Trophoblast cell (in vitro differentiated cells and primary cell): ENCODE measurements at regions not wholly inside any gene's neighbourhood (a gene's known extent, or its start where the extent isn't known, plus 50 kb on each side); places are given as distances from the start of the nearest gene placed in this dataset.

Experiments used
- DNase-seq, 2 donors: peaks; one replicate each; pipeline ENCODE4 v3.0.0-alpha.2; 2016
- H2AFZ ChIP-seq: 2 replicates; pipeline ENCODE4 v1.6.1; 2013; ENCODE audit warnings: low read length, moderate library complexity, mild to moderate bottlenecking; ENCODE audit not compliant: insufficient read depth, poor library complexity
- H2AK5ac ChIP-seq: 2 replicates; pipeline ENCODE4 v1.6.1; 2013; ENCODE audit warnings: mild to moderate bottlenecking, low read length
- H2BK120ac ChIP-seq: 2 replicates; pipeline ENCODE4 v1.6.1; 2013; ENCODE audit warnings: low read length, mild to moderate bottlenecking, moderate library complexity; ENCODE audit not compliant: insufficient read depth, poor library complexity
- H2BK12ac ChIP-seq: 2 replicates; pipeline ENCODE4 v1.6.1; 2013; ENCODE audit warnings: mild to moderate bottlenecking, low read length, moderate library complexity
- H2BK5ac ChIP-seq: 2 replicates; pipeline ENCODE4 v1.6.1; 2013; ENCODE audit warnings: low read length, low read depth, moderate library complexity, mild to moderate bottlenecking; ENCODE audit not compliant: poor library complexity
- H3K14ac ChIP-seq: 2 replicates; pipeline ENCODE4 v1.6.1; 2013; ENCODE audit warnings: mild to moderate bottlenecking, low read length
- H3K18ac ChIP-seq: 2 replicates; pipeline ENCODE4 v1.6.1; 2013; ENCODE audit warnings: mild to moderate bottlenecking, low read length
- H3K23ac ChIP-seq: 2 replicates; pipeline ENCODE4 v1.6.1; 2013; ENCODE audit warnings: low read length
- H3K27ac ChIP-seq: 2 replicates; pipeline ENCODE4 v1.5.1; 2013; ENCODE audit warnings: low read depth, mild to moderate bottlenecking, inconsistent platforms, low read length, moderate library complexity
- H3K27me3 ChIP-seq: 2 replicates; pipeline ENCODE4 v1.6.1; 2013; ENCODE audit warnings: inconsistent platforms, mild to moderate bottlenecking, low read length, moderate library complexity; ENCODE audit not compliant: insufficient read depth
- H3K36me3 ChIP-seq, 2 experiments: 1 replicate in 1 of 2; 2 replicates in 1 of 2; pipeline ENCODE4 v1.6.1; 2013; ENCODE audit warnings: low read length in 2 of 2, mild to moderate bottlenecking in 2 of 2, moderate library complexity in 1 of 2; ENCODE audit not compliant: insufficient read depth in 2 of 2, control insufficient read depth in 1 of 2
- H3K4ac ChIP-seq: 2 replicates; pipeline ENCODE4 v1.6.1; 2013; ENCODE audit warnings: low read depth, mild to moderate bottlenecking, low read length, moderate library complexity
- H3K4me1 ChIP-seq, 2 experiments: 1 replicate in 1 of 2; 2 replicates in 1 of 2; pipeline ENCODE4 v1.6.1; 2013; ENCODE audit warnings: low read length in 2 of 2, mild to moderate bottlenecking in 2 of 2, moderate library complexity in 1 of 2; ENCODE audit not compliant: insufficient read depth in 2 of 2, control insufficient read depth in 1 of 2
- H3K4me2 ChIP-seq: 2 replicates; pipeline ENCODE4 v1.6.1; 2013; ENCODE audit warnings: inconsistent platforms, mild to moderate bottlenecking, low read length, moderate library complexity
- H3K4me3 ChIP-seq: 2 replicates; pipeline ENCODE4 v1.5.1; 2013; ENCODE audit warnings: mild to moderate bottlenecking, low read depth, low read length, inconsistent platforms
- H3K79me1 ChIP-seq: one replicate; pipeline ENCODE4 v1.6.1; 2013; ENCODE audit warnings: low read length
- H3K79me2 ChIP-seq: 2 replicates; pipeline ENCODE4 v1.6.1; 2013; ENCODE audit warnings: low read length, mild to moderate bottlenecking; ENCODE audit not compliant: control insufficient read depth, insufficient read depth, poor library complexity
- H3K9ac ChIP-seq: 2 replicates; pipeline ENCODE4 v1.6.1; 2013; ENCODE audit warnings: mild to moderate bottlenecking, low read length
- H3K9me3 ChIP-seq: 2 replicates; pipeline ENCODE4 v1.6.1; 2013; ENCODE audit warnings: low read depth, mild to moderate bottlenecking, control low read depth, inconsistent platforms, low read length; ENCODE audit not compliant: insufficient read depth
- H4K12ac ChIP-seq: 2 replicates; pipeline ENCODE4 v1.6.1; 2013; ENCODE audit warnings: low read depth, mild to moderate bottlenecking, low read length, moderate library complexity
- H4K8ac ChIP-seq: 2 replicates; pipeline ENCODE4 v1.6.1; 2013; ENCODE audit warnings: low read depth, mild to moderate bottlenecking, low read length, moderate library complexity
- H4K91ac ChIP-seq: one replicate; pipeline ENCODE4 v1.6.1; 2013; ENCODE audit warnings: low read depth, mild to moderate bottlenecking, low read length, moderate library complexity
- WGBS: extraction: QIAGEN DNeasy Blood & Tissue Kit; methylation state at CpG from one replicate; pipeline ENCODE4 v1.1.7; 2013; ENCODE audit warnings: missing lambda C conversion rate; ENCODE audit not compliant: insufficient read length, insufficient coverage; ENCODE audit errors: extremely low coverage; 5-methylcytosine and 5-hydroxymethylcytosine counted together

- Histone ChIP-seq H4K8ac (no peak overlapping the region), H4K12ac (no peak overlapping the region), H2BK120ac (no peak overlapping the region), H2AFZ (no peak overlapping the region), H4K91ac (no peak overlapping the region), H3K9ac (no peak overlapping the region), H3K79me2 (no peaks in the 10 kb centered on the region), H3K36me3 (no peaks in the 10 kb centered on the region), H3K4ac (no peak overlapping the region), H3K14ac (no peak overlapping the region), H2BK12ac (no peak overlapping the region), H3K27me3 (no peaks in the 10 kb centered on the region), H3K18ac (no peak overlapping the region), H3K9me3 (no peaks in the 10 kb centered on the region), H3K4me2 (no peak overlapping the region), H3K23ac (no peak overlapping the region), H3K4me3 (no peak overlapping the region), H3K27ac (no peak overlapping the region), H3K79me1 (no peaks in the 10 kb centered on the region), H3K4me1 (no peaks in the 10 kb centered on the region), H2AK5ac (no peak overlapping the region), H2BK5ac (no peak overlapping the region)
- no CpG with 5 or more reads among the region's 4 CpGs for WGBS
- DNase-seq, result no peak
Measured at GRCh38 chr13:73721571-73721970, 412.6 kb downstream of the KLF12 start.

- Histone ChIP-seq H2BK5ac (no peak overlapping the region), H3K36me3 (no peaks in the 10 kb centered on the region), H3K23ac (no peak overlapping the region), H3K18ac (no peak overlapping the region), H3K9me3 (no peaks in the 10 kb centered on the region), H4K8ac (no peak overlapping the region), H3K4me2 (no peak overlapping the region), H2AK5ac (no peak overlapping the region), H2BK12ac (no peak overlapping the region), H3K4me3 (no peak overlapping the region), H3K27me3 (no peaks in the 10 kb centered on the region), H3K4me1 (peaks cover 0 to 2% of the 10 kb centered on the region in 2 experiments), H3K4ac (no peak overlapping the region), H3K27ac (no peak overlapping the region), H4K12ac (no peak overlapping the region), H3K79me1 (no peaks in the 10 kb centered on the region), H3K14ac (no peak overlapping the region), H4K91ac (no peak overlapping the region), H3K9ac (no peak overlapping the region), H2BK120ac (no peak overlapping the region), H3K79me2 (no peaks in the 10 kb centered on the region), H2AFZ (no peak overlapping the region)
- DNase-seq, result peak in 1 of 2 donors; percentile 74
- WGBS, result no CpG with 5 or more reads among the region's 5 CpGs
Measured at GRCh38 chr13:73720216-73720840, 413.9 kb downstream of the KLF12 start.

GRCh38 chr13:73718246-73718645 is 416.0 kb downstream of the KLF12 start:
- H2AK5ac ChIP-seq, result no peak overlapping the region

GRCh38 chr13:73717632-73718031 is 416.6 kb downstream of the KLF12 start:
- WGBS, result no CpG with 5 or more reads among the region's 2 CpGs
- Histone ChIP-seq H4K12ac (no peak overlapping the region), H3K4ac (no peak overlapping the region), H3K79me2 (no peaks in the 10 kb centered on the region), H2AK5ac (no peak overlapping the region), H3K4me2 (no peak overlapping the region), H2BK5ac (no peak overlapping the region), H3K79me1 (no peaks in the 10 kb centered on the region), H3K9me3 (no peaks in the 10 kb centered on the region), H3K9ac (no peak overlapping the region), H2BK12ac (no peak overlapping the region), H3K4me1 (peaks cover 0 to 4% of the 10 kb centered on the region in 2 experiments), H3K14ac (no peak overlapping the region), H3K27me3 (no peaks in the 10 kb centered on the region), H3K4me3 (no peak overlapping the region), H4K8ac (no peak overlapping the region), H3K27ac (no peak overlapping the region), H3K36me3 (no peaks in the 10 kb centered on the region), H4K91ac (no peak overlapping the region), H2BK120ac (no peak overlapping the region), H2AFZ (no peak overlapping the region), H3K18ac (no peak overlapping the region), H3K23ac (no peak overlapping the region)
- no peak for DNase-seq

More at GRCh38 chr13:73718246-73718645, 416.0 kb downstream of the KLF12 start:
- Histone ChIP-seq H3K9ac (no peak overlapping the region), H4K8ac (no peak overlapping the region), H3K9me3 (no peaks in the 10 kb centered on the region), H3K4me1 (peaks cover 0 to 4% of the 10 kb centered on the region in 2 experiments), H3K4me2 (no peak overlapping the region), H2BK12ac (no peak overlapping the region), H4K91ac (no peak overlapping the region), H3K18ac (no peak overlapping the region), H3K79me2 (no peaks in the 10 kb centered on the region), H4K12ac (no peak overlapping the region), H2BK120ac (no peak overlapping the region), H3K14ac (no peak overlapping the region), H2BK5ac (no peak overlapping the region), H2AFZ (no peak overlapping the region), H3K27me3 (no peaks in the 10 kb centered on the region), H3K36me3 (no peaks in the 10 kb centered on the region), H3K4ac (no peak overlapping the region), H3K4me3 (no peak overlapping the region), H3K27ac (no peak overlapping the region), H3K79me1 (no peaks in the 10 kb centered on the region), H3K23ac (no peak overlapping the region)
- no CpG with 5 or more reads among the region's 6 CpGs for WGBS
- no peak for DNase-seq
